Retinal pigment epithelial cell (primary cell): ENCODE measurements at regions not wholly inside any gene's neighbourhood (a gene's known extent, or its start where the extent isn't known, plus 50 kb on each side); places are given as distances from the start of the nearest gene placed in this dataset.
A peak's percentile ranks its signal among the peaks of the same experiment; 100 is the strongest.
"Not testable (repeated sequence)": the region's sequence is repeated elsewhere in the genome, so short reads cannot be mapped to it uniquely, and the experiment has no call there.

Experiments
- DNase-seq: peaks from one replicate; pipeline ENCODE4 v3.0.0-alpha.2; 2010; ENCODE audit warnings: low read depth
- H3K4me3 ChIP-seq: 2 replicates; pipeline ENCODE4 v1.5.1; 2011; ENCODE audit warnings: mild to moderate bottlenecking, low read length, control low read depth, moderate library complexity
- TF ChIP-seq, protein P1 (sequence below): conservative IDR thresholded peaks from 2 replicates; pipeline ENCODE4 v1.5.1; 2011; ENCODE audit warnings: low read depth, low read length, control low read depth, inconsistent platforms

DNA sequence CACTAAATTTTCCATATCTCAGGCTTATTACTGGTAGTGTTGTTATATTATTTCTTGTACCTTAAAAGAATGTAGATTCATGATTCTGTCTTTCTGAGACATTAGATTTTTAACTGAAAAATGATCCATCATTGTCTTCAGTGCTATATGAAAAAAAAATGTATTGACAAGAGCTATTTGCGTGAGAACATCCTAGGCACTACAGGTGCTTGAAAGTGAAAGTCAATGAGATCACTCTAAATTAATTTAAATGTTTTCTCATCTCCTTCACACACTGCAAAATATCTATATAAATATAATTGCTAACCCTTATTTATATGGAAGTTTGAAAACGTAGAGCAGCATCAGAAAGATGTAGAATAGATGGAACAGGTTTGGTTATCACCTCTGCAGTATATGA, 684.6 kb downstream of the TRIB2 start:
- no peak for DNase-seq
- H3K4me3 ChIP-seq = no peak overlapping the region
- TF ChIP-seq, protein P1, sequence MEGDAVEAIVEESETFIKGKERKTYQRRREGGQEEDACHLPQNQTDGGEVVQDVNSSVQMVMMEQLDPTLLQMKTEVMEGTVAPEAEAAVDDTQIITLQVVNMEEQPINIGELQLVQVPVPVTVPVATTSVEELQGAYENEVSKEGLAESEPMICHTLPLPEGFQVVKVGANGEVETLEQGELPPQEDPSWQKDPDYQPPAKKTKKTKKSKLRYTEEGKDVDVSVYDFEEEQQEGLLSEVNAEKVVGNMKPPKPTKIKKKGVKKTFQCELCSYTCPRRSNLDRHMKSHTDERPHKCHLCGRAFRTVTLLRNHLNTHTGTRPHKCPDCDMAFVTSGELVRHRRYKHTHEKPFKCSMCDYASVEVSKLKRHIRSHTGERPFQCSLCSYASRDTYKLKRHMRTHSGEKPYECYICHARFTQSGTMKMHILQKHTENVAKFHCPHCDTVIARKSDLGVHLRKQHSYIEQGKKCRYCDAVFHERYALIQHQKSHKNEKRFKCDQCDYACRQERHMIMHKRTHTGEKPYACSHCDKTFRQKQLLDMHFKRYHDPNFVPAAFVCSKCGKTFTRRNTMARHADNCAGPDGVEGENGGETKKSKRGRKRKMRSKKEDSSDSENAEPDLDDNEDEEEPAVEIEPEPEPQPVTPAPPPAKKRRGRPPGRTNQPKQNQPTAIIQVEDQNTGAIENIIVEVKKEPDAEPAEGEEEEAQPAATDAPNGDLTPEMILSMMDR = no peak

GRCh38 chr2:13413989-13414388, 697.3 kb downstream of the TRIB2 start:
- TF ChIP-seq, protein P1 = peak; percentile 11
- DNase-seq = no peak
- no peak overlapping the region for H3K4me3 ChIP-seq

- H3K4me3 ChIP-seq = no peak overlapping the region
- DNase-seq = no peak
- TF ChIP-seq, protein P1 = peak; percentile 21
Measured at GRCh38 chr2:13414897-13415296, 698.2 kb downstream of the TRIB2 start.

DNA sequence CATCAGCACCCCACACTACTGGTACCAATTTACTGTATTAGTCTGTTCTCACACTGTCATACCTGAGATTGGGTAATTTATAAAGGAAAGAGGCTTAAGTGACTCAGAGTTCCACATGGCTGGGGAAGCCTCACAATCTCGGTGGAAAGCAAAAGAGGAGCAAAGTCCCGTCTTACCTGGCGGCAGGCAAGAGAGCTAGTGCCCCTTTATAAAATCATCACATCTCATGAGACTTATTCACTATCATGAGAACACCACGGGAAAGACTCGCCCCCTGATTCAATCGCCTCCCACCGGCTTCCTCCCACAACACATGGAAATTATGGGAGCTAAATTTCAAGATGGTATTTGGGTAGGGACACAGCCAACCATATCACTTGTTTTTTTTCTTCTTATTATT, 717.2 kb downstream of the TRIB2 start:
- TF ChIP-seq, protein P1 = no peak
- H3K4me3 ChIP-seq = no peak overlapping the region
- no peak for DNase-seq

GRCh38 chr2:13443554-13444261, 727.0 kb downstream of the TRIB2 start:
- H3K4me3 ChIP-seq, DNase-seq: not testable (repeated sequence)
- TF ChIP-seq, protein P1 = peak; percentile 22

DNA sequence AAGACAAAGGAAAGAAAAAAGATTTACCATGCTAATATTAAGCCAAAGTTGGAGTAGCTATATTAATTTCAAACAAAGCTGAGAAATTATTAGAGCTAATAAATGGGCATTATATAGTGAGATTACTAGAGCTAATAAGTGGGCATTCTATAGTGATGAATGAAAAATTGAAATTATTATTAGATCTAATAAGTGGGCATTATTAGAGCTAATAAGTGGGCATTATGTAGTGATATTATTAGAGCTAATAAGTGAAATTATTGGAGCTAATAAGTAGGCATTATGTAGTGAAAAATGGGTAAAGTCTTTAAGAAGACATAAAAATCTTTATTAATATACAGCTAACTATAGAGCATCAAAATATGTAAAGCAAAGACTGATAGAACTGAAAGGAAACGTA, 745.7 kb downstream of the TRIB2 start:
- TF ChIP-seq, protein P1 = no peak
- H3K4me3 ChIP-seq = no peak overlapping the region
- no peak for DNase-seq

- DNase-seq = no peak
- TF ChIP-seq, protein P1 = no peak
- no peak overlapping the region for H3K4me3 ChIP-seq
Measured at GRCh38 chr2:13466076-13466475, 749.3 kb downstream of the TRIB2 start.
